Natural killer cell (primary cell): ENCODE measurements at regions not wholly inside any gene's neighbourhood (a gene's known extent, or its start where the extent isn't known, plus 50 kb on each side); places are given as distances from the start of the nearest gene placed in this dataset.

Experiments
- ATAC-seq, 3 donors: fragments of 150-1000 bp in 2 of 3; fragments of 200-7000 bp in 1 of 3; cut with Tn5 transposase; 1 replicate in 1 of 3; 2 replicates in 2 of 3; pipeline ENCODE4 v1.10.0; 2021; ENCODE audit warnings: mild to moderate bottlenecking in 2 of 3, moderate library complexity in 2 of 3
- DNase-seq, 2 donors: peaks; one replicate each; pipeline versions ENCODE4 v3.0.0 to v3.0.0-alpha.2; 2013 to 2021; ENCODE audit warnings: mixed read lengths in 1 of 2
- H3K27ac ChIP-seq: one replicate; pipeline ENCODE4 v1.5.1; 2013; ENCODE audit warnings: mild to moderate bottlenecking, low read length
- H3K27me3 ChIP-seq: one replicate; pipeline ENCODE4 v1.6.1; 2013; ENCODE audit warnings: low read length; ENCODE audit not compliant: control insufficient read depth, insufficient read depth
- H3K36me3 ChIP-seq: one replicate; pipeline ENCODE4 v1.6.1; 2013; ENCODE audit warnings: low read length; ENCODE audit not compliant: control insufficient read depth, insufficient read depth
- H3K4me1 ChIP-seq: one replicate; pipeline ENCODE4 v1.6.1; 2013; ENCODE audit warnings: low read length; ENCODE audit not compliant: control insufficient read depth, insufficient read depth
- H3K4me3 ChIP-seq: one replicate; pipeline ENCODE4 v1.5.1; 2013; ENCODE audit warnings: low read length
- H3K9me3 ChIP-seq: one replicate; pipeline ENCODE4 v1.6.1; 2013; ENCODE audit warnings: low read length; ENCODE audit not compliant: control insufficient read depth, insufficient read depth
- H3K27ac Mint-ChIP-seq, 2 donors: one replicate each; pipeline ENCODE4 v1.8.0; 2022; ENCODE audit warnings: mild to moderate bottlenecking in 2 of 2, mixed read lengths in 2 of 2, moderate library complexity in 1 of 2
- H3K27me3 Mint-ChIP-seq, 2 donors: one replicate each; pipeline ENCODE4 v1.8.0; 2022; ENCODE audit warnings: low read depth in 2 of 2, mixed read lengths in 2 of 2
- H3K36me3 Mint-ChIP-seq: one replicate; pipeline ENCODE4 v1.8.0; 2022; ENCODE audit warnings: mixed read lengths
- H3K4me1 Mint-ChIP-seq, 2 donors: one replicate each; pipeline ENCODE4 v1.8.0; 2022; ENCODE audit warnings: mixed read lengths in 2 of 2
- H3K4me3 Mint-ChIP-seq: one replicate; pipeline ENCODE4 v1.8.0; 2022; ENCODE audit warnings: mild to moderate bottlenecking, moderate library complexity, mixed read lengths
- H3K9me3 Mint-ChIP-seq, 2 donors: one replicate each; pipeline ENCODE4 v1.8.0; 2022; ENCODE audit warnings: mixed read lengths in 2 of 2
- CTCF ChIP-seq: fragments of 200-600 bp; IDR thresholded peaks from one replicate; pipeline ENCODE4 v1.8.0; 2022; ENCODE audit warnings: antibody characterized with exemption
- WGBS: methylation state at CpG from one replicate; pipeline ENCODE4 v1.1.7; 2013; ENCODE audit warnings: missing lambda C conversion rate; ENCODE audit not compliant: insufficient coverage; 5-methylcytosine and 5-hydroxymethylcytosine counted together
- intact Hi-C: fragments of 100-400 bp; cut with micrococcal nuclease; formaldehyde crosslinking; loops from one replicate; pipeline ENCODE4 v1.14.2; 2022

- Histone ChIP-seq H3K4me1 (no peaks in the 10 kb centered on the region), H3K27me3 (no peaks in the 10 kb centered on the region), H3K36me3 (no peaks in the 10 kb centered on the region), H3K4me3 (no peak overlapping the region), H3K9me3 (no peaks in the 10 kb centered on the region), H3K27ac (no peak overlapping the region)
- H3K4me1 Mint-ChIP-seq: no peaks in the 10 kb centered on the region
- H3K36me3 Mint-ChIP-seq: no peaks in the 10 kb centered on the region
- no peak for TF ChIP-seq CTCF
- no peaks in the 10 kb centered on the region for H3K27me3 Mint-ChIP-seq
- peaks cover 8% of the 10 kb centered on the region in 2 donors for H3K9me3 Mint-ChIP-seq
- H3K4me3 Mint-ChIP-seq: no peak overlapping the region
- H3K27ac Mint-ChIP-seq: no peak overlapping the region
- no peak for ATAC-seq
- DNase-seq: no peak
- WGBS: 87% methylated on average over 3 of the region's 3 CpGs
- intact Hi-C loops: no loop called here
These were observed 436.7 kb downstream of the CETN3 start for GRCh38 chr5:89972901-89973300.

GRCh38 chr5:89968958-89969381 is 440.6 kb downstream of the CETN3 start:
- Mint-ChIP-seq H3K27ac (no peak overlapping the region), H3K27me3 (no peaks in the 10 kb centered on the region), H3K4me1 (no peaks in the 10 kb centered on the region), H3K36me3 (no peaks in the 10 kb centered on the region), H3K4me3 (no peak overlapping the region), H3K9me3 (peaks cover 5% of the 10 kb centered on the region in 2 donors)
- Histone ChIP-seq H3K4me3 (no peak overlapping the region), H3K9me3 (no peaks in the 10 kb centered on the region), H3K4me1 (no peaks in the 10 kb centered on the region), H3K27me3 (no peaks in the 10 kb centered on the region), H3K27ac (no peak overlapping the region), H3K36me3 (no peaks in the 10 kb centered on the region)
- 96% methylated on average over 2 of the region's 4 CpGs for WGBS
- TF ChIP-seq CTCF: no peak
- intact Hi-C loops: no loop called here
- DNase-seq: no peak
- no peak for ATAC-seq

- Histone ChIP-seq H3K9me3 (no peaks in the 10 kb centered on the region), H3K27ac (no peak overlapping the region), H3K4me1 (no peaks in the 10 kb centered on the region), H3K27me3 (no peaks in the 10 kb centered on the region), H3K36me3 (no peaks in the 10 kb centered on the region), H3K4me3 (no peak overlapping the region)
- intact Hi-C loops: no loop called here
- TF ChIP-seq CTCF: no peak
- H3K4me1 Mint-ChIP-seq: no peaks in the 10 kb centered on the region
- no peak overlapping the region for H3K27ac Mint-ChIP-seq
- H3K4me3 Mint-ChIP-seq: no peak overlapping the region
- 25% methylated on average over 1 of the region's 1 CpG for WGBS
- no peaks in the 10 kb centered on the region for H3K36me3 Mint-ChIP-seq
- no peak for ATAC-seq
- H3K27me3 Mint-ChIP-seq: no peaks in the 10 kb centered on the region
- peaks cover 5% of the 10 kb centered on the region in 2 donors for H3K9me3 Mint-ChIP-seq
- no peak for DNase-seq
These were observed 441.6 kb downstream of the CETN3 start for GRCh38 chr5:89967771-89968444.

GRCh38 chr5:89956838-89957237 is 452.7 kb downstream of the CETN3 start:
- H3K4me1 Mint-ChIP-seq: no peaks in the 10 kb centered on the region
- no peak for TF ChIP-seq CTCF
- intact Hi-C loops: no loop called here
- H3K9me3 Mint-ChIP-seq: peaks cover 8 to 10% of the 10 kb centered on the region in 2 donors
- H3K36me3 Mint-ChIP-seq: no peaks in the 10 kb centered on the region
- Histone ChIP-seq H3K4me1 (no peaks in the 10 kb centered on the region), H3K9me3 (no peaks in the 10 kb centered on the region), H3K27me3 (no peaks in the 10 kb centered on the region), H3K36me3 (no peaks in the 10 kb centered on the region), H3K4me3 (no peak overlapping the region), H3K27ac (no peak overlapping the region)
- ATAC-seq: no peak
- no peak for DNase-seq
- WGBS: no CpG with 5 or more reads among the region's 1 CpG
- H3K27me3 Mint-ChIP-seq: no peaks in the 10 kb centered on the region
- no peak overlapping the region for H3K4me3 Mint-ChIP-seq
- H3K27ac Mint-ChIP-seq: no peak overlapping the region
